SK-N-SH (cell line): ENCODE measurements at regions not wholly inside any gene's neighbourhood (a gene's known extent, or its start where the extent isn't known, plus 50 kb on each side); places are given as distances from the start of the nearest gene placed in this dataset.

Experiments used
- CTCF ChIA-PET: fragments of 300-600, 350-600 bp; formaldehyde crosslinking; extraction: SDS; loops from one replicate; lab custom pipeline; 2021; lab: Yijun Ruan, JAX
- POLR2A ChIA-PET: fragments of 350-600 bp; sonication (Branson Sonifier 250); formaldehyde crosslinking; extraction: SDS; loops from one replicate; lab custom pipeline; 2020; ENCODE audit warnings: antibody characterized with exemption, inconsistent platforms; lab: Yijun Ruan, JAX
- DNase-seq: peaks from one replicate; pipeline ENCODE4 v3.0.0; 2012
- H2AFZ ChIP-seq: fragments of 200-600 bp; sonication (generic); 2 replicates; pipeline ENCODE4 v1.8.1; 2016; ENCODE audit warnings: antibody characterized with exemption, mild to moderate bottlenecking, low read depth
- H3F3A ChIP-seq: fragments of 200-600 bp; sonication (generic); replicated peaks from 2 replicates; pipeline ENCODE3; 2016; ENCODE audit warnings: antibody characterized with exemption, mild to moderate bottlenecking; ENCODE audit not compliant: insufficient read depth
- H3K27ac ChIP-seq, 2 experiments: fragments of 200-500 bp in 1 of 2; fragments of 200-600 bp in 1 of 2; sonication (Bioruptor generic) in 1 of 2; sonication (generic), shearing (Covaris generic) in 1 of 2; 2 replicates each; pipeline versions ENCODE4 v1.5.1 to v1.6.1; 2014 to 2016; ENCODE audit warnings: low read depth in 2 of 2, inconsistent platforms in 1 of 2, low read length in 1 of 2, mild to moderate bottlenecking in 1 of 2, mixed read lengths in 1 of 2
- H3K27me3 ChIP-seq: fragments of 200-600 bp; sonication (generic), shearing (Covaris generic); 2 replicates; pipeline ENCODE4 v1.6.1; 2016; ENCODE audit warnings: mixed run types; ENCODE audit not compliant: insufficient read depth
- H3K36me3 ChIP-seq, 2 experiments: fragments of 200-500 bp in 1 of 2; fragments of 200-600 bp in 1 of 2; sonication (Bioruptor generic) in 1 of 2; sonication (generic) in 1 of 2; replicated peaks in 1 of 2; 2 replicates each; pipeline versions ENCODE3 to v1.5.1; 2014 to 2016; ENCODE audit warnings: low read length in 1 of 2, mild to moderate bottlenecking in 1 of 2; ENCODE audit not compliant: insufficient read depth in 2 of 2, control insufficient read depth in 1 of 2
- H3K4me1 ChIP-seq, 2 experiments: fragments of 200-500 bp in 1 of 2; fragments of 200-600 bp in 1 of 2; sonication (Bioruptor generic) in 1 of 2; sonication (generic), shearing (Covaris generic) in 1 of 2; 2 replicates each; pipeline versions ENCODE4 v1.5.1 to v1.6.1; 2014 to 2016; ENCODE audit warnings: low read depth in 1 of 2, low read length in 1 of 2, mixed run types in 1 of 2; ENCODE audit not compliant: insufficient read depth in 2 of 2, control insufficient read depth in 1 of 2
- H3K4me2 ChIP-seq: fragments of 200-600 bp; sonication (generic), shearing (Covaris generic); 2 replicates; pipeline ENCODE4 v1.6.1; 2017; ENCODE audit warnings: mixed run types
- H3K4me3 ChIP-seq, 2 experiments: fragments of 200-500 bp in 1 of 2; fragments of 200-600 bp in 1 of 2; sonication (Bioruptor generic) in 1 of 2; sonication (generic), shearing (Covaris generic) in 1 of 2; 2 replicates each; pipeline versions ENCODE4 v1.5.1 to v1.8.1; 2014 to 2016; ENCODE audit warnings: low read depth in 2 of 2, inconsistent platforms in 1 of 2, low read length in 1 of 2, mild to moderate bottlenecking in 1 of 2, mixed read lengths in 1 of 2, moderate library complexity in 1 of 2
- H3K79me2 ChIP-seq: fragments of 200-600 bp; sonication (generic); 2 replicates; pipeline ENCODE4 v1.8.1; 2017; ENCODE audit warnings: mild to moderate bottlenecking; ENCODE audit not compliant: insufficient read depth
- H3K9ac ChIP-seq: fragments of 200-600 bp; sonication (generic); 2 replicates; pipeline ENCODE4 v1.6.1; 2017; ENCODE audit warnings: mixed run types
- H3K9me2 ChIP-seq: fragments of 200-600 bp; sonication (generic); 2 replicates; pipeline ENCODE4 v1.6.1; 2017; ENCODE audit warnings: mixed run types
- H3K9me3 ChIP-seq: fragments of 200-600 bp; sonication (generic); 2 replicates; pipeline ENCODE4 v1.6.1; 2017; ENCODE audit warnings: mixed run types, mild to moderate bottlenecking, moderate library complexity
- H4K20me1 ChIP-seq: fragments of 200-600 bp; sonication (generic); 2 replicates; pipeline ENCODE4 v1.6.1; 2017; ENCODE audit warnings: mild to moderate bottlenecking, mixed run types; ENCODE audit not compliant: insufficient read depth
- CTCF ChIP-seq: fragments of 200-600 bp; sonication (generic); IDR thresholded peaks from 2 replicates; pipeline ENCODE4 v1.6.1; 2017; ENCODE audit warnings: antibody characterized with exemption, mild to moderate bottlenecking, moderate library complexity
- EP300 ChIP-seq, 2 experiments: IDR thresholded peaks; 2 replicates each; pipeline versions ENCODE4 v1.4.0 to v1.6.1; 2012; ENCODE audit warnings: borderline replicate concordance in 1 of 2, low read depth in 1 of 2, low read length in 1 of 2
- FOSL2 ChIP-seq: IDR thresholded peaks from 2 replicates; pipeline ENCODE4 v1.4.0; 2012; ENCODE audit warnings: low read depth, mild to moderate bottlenecking, moderate library complexity, borderline replicate concordance
- FOXJ3 ChIP-seq: sonication (generic); formaldehyde crosslinking; IDR thresholded peaks from 2 replicates; pipeline ENCODE4 v1.5.1; 2020; ENCODE audit warnings: mild to moderate bottlenecking, missing genetic modification reagents
- GABPA ChIP-seq: IDR thresholded peaks from 2 replicates; pipeline ENCODE4 v1.4.0; 2012; ENCODE audit warnings: low read depth, mild to moderate bottlenecking
- NFIC ChIP-seq: IDR thresholded peaks from 2 replicates; pipeline ENCODE4 v1.4.0; 2012; ENCODE audit warnings: borderline replicate concordance
- POLR2AphosphoS5 ChIP-seq: IDR thresholded peaks from 2 replicates; pipeline ENCODE4 v1.6.1; 2012; ENCODE audit warnings: low read depth, low read length
- RFX5 ChIP-seq: IDR thresholded peaks from 2 replicates; pipeline ENCODE4 v1.6.1; 2012; ENCODE audit warnings: mild to moderate bottlenecking, improper control_type of control experiment, low read length
- RXRA ChIP-seq: IDR thresholded peaks from 2 replicates; pipeline ENCODE4 v1.4.0; 2012; ENCODE audit warnings: low read depth, mild to moderate bottlenecking, borderline replicate concordance
- SMC3 ChIP-seq: IDR thresholded peaks from 2 replicates; pipeline ENCODE4 v1.6.1; 2012; ENCODE audit warnings: low read depth, low read length, improper control_type of control experiment
- TEAD4 ChIP-seq: IDR thresholded peaks from 2 replicates; pipeline ENCODE4 v1.4.0; 2012; ENCODE audit warnings: mild to moderate bottlenecking, borderline replicate concordance; ENCODE audit not compliant: insufficient read depth
- WGBS: methylation state at CpG from one replicate; pipeline ENCODE4 v1.1.6; 2017; ENCODE audit warnings: low lambda C conversion rate; 5-methylcytosine and 5-hydroxymethylcytosine counted together
- TF ChIP-seq, protein P1 (sequence below): IDR thresholded peaks from 2 replicates; pipeline ENCODE4 v1.4.0; 2012; ENCODE audit warnings: low read depth
- TF ChIP-seq, protein P2 (sequence below): IDR thresholded peaks from 2 replicates; pipeline ENCODE4 v1.6.1; 2012; ENCODE audit warnings: mild to moderate bottlenecking, low read depth, low read length, moderate library complexity
- TF ChIP-seq, protein P3 (sequence below): fragments of 150-350 bp; IDR thresholded peaks from 2 replicates; pipeline ENCODE4 v1.6.1; 2016; ENCODE audit warnings: mild to moderate bottlenecking, low read depth, low read length

DNA sequence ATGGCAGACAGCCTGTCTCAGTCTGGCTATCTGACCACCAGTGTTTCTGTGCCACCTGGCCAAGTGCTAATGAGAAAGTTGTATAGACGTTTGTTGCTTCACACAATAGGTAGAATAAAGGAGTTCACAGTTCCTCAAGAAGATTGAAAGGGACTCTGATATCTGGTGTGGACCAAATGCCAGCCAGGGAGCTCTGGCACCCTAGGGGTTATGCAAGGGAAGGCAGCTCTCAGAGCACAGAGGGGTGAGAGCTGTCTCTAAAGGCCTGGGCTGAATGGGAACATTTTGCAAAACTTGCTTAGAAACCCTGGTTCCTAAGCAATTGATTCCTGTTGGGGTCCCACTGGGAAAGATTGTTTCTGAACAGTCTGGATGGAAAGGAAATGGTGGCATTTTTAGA lies 553.8 kb downstream of the EPHA4 start:
- no peaks in the 10 kb centered on the region for H4K20me1 ChIP-seq
- no peaks in the 10 kb centered on the region for H3K4me1 ChIP-seq
- no peak overlapping the region for H3K4me3 ChIP-seq
- ChIA-PET POLR2A (no interaction called here), CTCF (no interaction called here)
- WGBS: 0% methylated on average over 1 of the region's 1 CpG
- H3K79me2 ChIP-seq: no peaks in the 10 kb centered on the region
- DNase-seq: no peak
- no peaks in the 10 kb centered on the region for H3F3A ChIP-seq
- no peak overlapping the region for H3K9ac ChIP-seq
- no peak overlapping the region for H3K4me2 ChIP-seq
- H2AFZ ChIP-seq: no peak overlapping the region
- no peaks in the 10 kb centered on the region for H3K27me3 ChIP-seq
- no peaks in the 10 kb centered on the region for H3K9me2 ChIP-seq
- H3K36me3 ChIP-seq: no peaks in the 10 kb centered on the region
- no peak overlapping the region for H3K27ac ChIP-seq
- no peaks in the 10 kb centered on the region for H3K9me3 ChIP-seq
- TF ChIP-seq CTCF (no peak), RFX5 (no peak), FOXJ3 (no peak), SMC3 (no peak), NFIC (no peak)
- TF ChIP-seq, protein P1, sequence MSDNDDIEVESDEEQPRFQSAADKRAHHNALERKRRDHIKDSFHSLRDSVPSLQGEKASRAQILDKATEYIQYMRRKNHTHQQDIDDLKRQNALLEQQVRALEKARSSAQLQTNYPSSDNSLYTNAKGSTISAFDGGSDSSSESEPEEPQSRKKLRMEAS: no peak
- TF ChIP-seq, all 33 proteins: peak for 0

DNA sequence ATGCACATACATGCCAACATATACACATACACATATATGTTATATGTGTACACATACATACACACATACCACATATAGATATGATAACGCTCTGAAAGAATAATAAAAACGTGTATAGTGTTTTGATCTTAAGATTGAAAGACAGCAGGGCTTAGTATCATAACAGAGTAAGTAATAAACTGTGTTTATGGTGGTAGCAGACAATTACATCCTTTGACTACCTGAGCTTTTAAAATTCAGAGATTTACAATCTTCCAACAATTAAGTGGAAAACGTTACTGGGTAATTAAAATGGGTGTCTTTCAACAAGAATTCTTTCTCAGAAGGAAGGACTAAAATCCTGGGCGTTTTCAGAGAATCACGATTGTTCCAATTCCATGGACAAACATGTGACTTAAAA lies 552.4 kb downstream of the EPHA4 start:
- H3K4me3 ChIP-seq: no peak overlapping the region
- no peaks in the 10 kb centered on the region for H3K9me3 ChIP-seq
- no peaks in the 10 kb centered on the region for H4K20me1 ChIP-seq
- H3K79me2 ChIP-seq: no peaks in the 10 kb centered on the region
- TF ChIP-seq POLR2AphosphoS5 (no peak), TEAD4 (no peak), FOXJ3 (no peak), FOSL2 (no peak), NFIC (no peak), RXRA (no peak), RFX5 (no peak), EP300 (IDR thresholded peaks at IDR 0.05; ENCODE audit: borderline replicate concordance in 1 of 2, low read depth in 1 of 2, low read length in 1 of 2) (no peak), GABPA (no peak)
- TF ChIP-seq, protein P2, sequence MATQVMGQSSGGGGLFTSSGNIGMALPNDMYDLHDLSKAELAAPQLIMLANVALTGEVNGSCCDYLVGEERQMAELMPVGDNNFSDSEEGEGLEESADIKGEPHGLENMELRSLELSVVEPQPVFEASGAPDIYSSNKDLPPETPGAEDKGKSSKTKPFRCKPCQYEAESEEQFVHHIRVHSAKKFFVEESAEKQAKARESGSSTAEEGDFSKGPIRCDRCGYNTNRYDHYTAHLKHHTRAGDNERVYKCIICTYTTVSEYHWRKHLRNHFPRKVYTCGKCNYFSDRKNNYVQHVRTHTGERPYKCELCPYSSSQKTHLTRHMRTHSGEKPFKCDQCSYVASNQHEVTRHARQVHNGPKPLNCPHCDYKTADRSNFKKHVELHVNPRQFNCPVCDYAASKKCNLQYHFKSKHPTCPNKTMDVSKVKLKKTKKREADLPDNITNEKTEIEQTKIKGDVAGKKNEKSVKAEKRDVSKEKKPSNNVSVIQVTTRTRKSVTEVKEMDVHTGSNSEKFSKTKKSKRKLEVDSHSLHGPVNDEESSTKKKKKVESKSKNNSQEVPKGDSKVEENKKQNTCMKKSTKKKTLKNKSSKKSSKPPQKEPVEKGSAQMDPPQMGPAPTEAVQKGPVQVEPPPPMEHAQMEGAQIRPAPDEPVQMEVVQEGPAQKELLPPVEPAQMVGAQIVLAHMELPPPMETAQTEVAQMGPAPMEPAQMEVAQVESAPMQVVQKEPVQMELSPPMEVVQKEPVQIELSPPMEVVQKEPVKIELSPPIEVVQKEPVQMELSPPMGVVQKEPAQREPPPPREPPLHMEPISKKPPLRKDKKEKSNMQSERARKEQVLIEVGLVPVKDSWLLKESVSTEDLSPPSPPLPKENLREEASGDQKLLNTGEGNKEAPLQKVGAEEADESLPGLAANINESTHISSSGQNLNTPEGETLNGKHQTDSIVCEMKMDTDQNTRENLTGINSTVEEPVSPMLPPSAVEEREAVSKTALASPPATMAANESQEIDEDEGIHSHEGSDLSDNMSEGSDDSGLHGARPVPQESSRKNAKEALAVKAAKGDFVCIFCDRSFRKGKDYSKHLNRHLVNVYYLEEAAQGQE: no peak
- TF ChIP-seq, protein P3, sequence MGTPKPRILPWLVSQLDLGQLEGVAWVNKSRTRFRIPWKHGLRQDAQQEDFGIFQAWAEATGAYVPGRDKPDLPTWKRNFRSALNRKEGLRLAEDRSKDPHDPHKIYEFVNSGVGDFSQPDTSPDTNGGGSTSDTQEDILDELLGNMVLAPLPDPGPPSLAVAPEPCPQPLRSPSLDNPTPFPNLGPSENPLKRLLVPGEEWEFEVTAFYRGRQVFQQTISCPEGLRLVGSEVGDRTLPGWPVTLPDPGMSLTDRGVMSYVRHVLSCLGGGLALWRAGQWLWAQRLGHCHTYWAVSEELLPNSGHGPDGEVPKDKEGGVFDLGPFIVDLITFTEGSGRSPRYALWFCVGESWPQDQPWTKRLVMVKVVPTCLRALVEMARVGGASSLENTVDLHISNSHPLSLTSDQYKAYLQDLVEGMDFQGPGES: no peak
- no peaks in the 10 kb centered on the region for H3K9me2 ChIP-seq
- no peak overlapping the region for H3K27ac ChIP-seq
- no peaks in the 10 kb centered on the region for H3F3A ChIP-seq
- H3K36me3 ChIP-seq: no peaks in the 10 kb centered on the region
- WGBS: 5% methylated on average over 5 of the region's 5 CpGs
- POLR2A ChIA-PET: no interaction called here
- no peaks in the 10 kb centered on the region for H3K27me3 ChIP-seq
- DNase-seq: no peak
- H2AFZ ChIP-seq: no peak overlapping the region
- CTCF ChIA-PET: no interaction called here
- no peaks in the 10 kb centered on the region for H3K4me1 ChIP-seq
- no peak overlapping the region for H3K9ac ChIP-seq
- H3K4me2 ChIP-seq: no peak overlapping the region
